ENCODE measurements at regions not wholly inside any gene's neighbourhood (a gene's known extent, or its start where the extent isn't known, plus 50 kb on each side); places are given as distances from the start of the nearest gene placed in this dataset.

- TF ChIP-seq, protein P1, sequence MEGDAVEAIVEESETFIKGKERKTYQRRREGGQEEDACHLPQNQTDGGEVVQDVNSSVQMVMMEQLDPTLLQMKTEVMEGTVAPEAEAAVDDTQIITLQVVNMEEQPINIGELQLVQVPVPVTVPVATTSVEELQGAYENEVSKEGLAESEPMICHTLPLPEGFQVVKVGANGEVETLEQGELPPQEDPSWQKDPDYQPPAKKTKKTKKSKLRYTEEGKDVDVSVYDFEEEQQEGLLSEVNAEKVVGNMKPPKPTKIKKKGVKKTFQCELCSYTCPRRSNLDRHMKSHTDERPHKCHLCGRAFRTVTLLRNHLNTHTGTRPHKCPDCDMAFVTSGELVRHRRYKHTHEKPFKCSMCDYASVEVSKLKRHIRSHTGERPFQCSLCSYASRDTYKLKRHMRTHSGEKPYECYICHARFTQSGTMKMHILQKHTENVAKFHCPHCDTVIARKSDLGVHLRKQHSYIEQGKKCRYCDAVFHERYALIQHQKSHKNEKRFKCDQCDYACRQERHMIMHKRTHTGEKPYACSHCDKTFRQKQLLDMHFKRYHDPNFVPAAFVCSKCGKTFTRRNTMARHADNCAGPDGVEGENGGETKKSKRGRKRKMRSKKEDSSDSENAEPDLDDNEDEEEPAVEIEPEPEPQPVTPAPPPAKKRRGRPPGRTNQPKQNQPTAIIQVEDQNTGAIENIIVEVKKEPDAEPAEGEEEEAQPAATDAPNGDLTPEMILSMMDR (IDR thresholded peaks at IDR 0.05), result no peak
- no peak for TF ChIP-seq POLR2A (IDR thresholded peaks at IDR 0.05)
Observed at GRCh38 chr14:25837551-25837965, 760.3 kb downstream of the NOVA1 start.
